ENCODE measurements at regions not wholly inside any gene's neighbourhood (a gene's known extent, or its start where the extent isn't known, plus 50 kb on each side); places are given as distances from the start of the nearest gene placed in this dataset.

DNA sequence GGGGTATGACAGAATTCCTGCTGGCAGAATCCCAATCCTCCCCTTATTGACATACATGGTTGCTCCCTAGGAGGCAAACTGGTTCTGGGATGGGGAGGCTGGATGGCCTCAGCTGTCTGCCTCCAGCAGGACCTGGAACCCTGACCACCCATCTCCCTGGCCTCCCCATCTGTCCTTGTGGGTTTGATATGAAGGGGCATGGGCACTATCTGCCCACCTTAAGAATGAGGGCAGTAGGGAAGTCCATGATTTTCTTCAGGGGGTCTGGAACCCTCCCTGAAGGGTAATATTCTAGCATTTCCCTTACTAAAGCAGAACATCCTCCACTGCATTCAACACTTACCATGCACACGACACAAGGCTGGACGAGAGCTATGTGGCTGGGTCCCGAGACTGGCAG lies 113.6 kb downstream of the VAPA start:
- TF ChIP-seq POLR2AphosphoS5 (IDR thresholded peaks at IDR 0.05; ENCODE audit: low read depth) = no peak
- TF ChIP-seq, protein P1, sequence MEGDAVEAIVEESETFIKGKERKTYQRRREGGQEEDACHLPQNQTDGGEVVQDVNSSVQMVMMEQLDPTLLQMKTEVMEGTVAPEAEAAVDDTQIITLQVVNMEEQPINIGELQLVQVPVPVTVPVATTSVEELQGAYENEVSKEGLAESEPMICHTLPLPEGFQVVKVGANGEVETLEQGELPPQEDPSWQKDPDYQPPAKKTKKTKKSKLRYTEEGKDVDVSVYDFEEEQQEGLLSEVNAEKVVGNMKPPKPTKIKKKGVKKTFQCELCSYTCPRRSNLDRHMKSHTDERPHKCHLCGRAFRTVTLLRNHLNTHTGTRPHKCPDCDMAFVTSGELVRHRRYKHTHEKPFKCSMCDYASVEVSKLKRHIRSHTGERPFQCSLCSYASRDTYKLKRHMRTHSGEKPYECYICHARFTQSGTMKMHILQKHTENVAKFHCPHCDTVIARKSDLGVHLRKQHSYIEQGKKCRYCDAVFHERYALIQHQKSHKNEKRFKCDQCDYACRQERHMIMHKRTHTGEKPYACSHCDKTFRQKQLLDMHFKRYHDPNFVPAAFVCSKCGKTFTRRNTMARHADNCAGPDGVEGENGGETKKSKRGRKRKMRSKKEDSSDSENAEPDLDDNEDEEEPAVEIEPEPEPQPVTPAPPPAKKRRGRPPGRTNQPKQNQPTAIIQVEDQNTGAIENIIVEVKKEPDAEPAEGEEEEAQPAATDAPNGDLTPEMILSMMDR (IDR thresholded peaks at IDR 0.05; ENCODE audit: insufficient read depth, low read length) = no peak
- no peak for TF ChIP-seq GABPA (IDR thresholded peaks at IDR 0.05; ENCODE audit: low read depth)
- no peak for TF ChIP-seq REST (IDR thresholded peaks at IDR 0.05; ENCODE audit: insufficient replicate concordance, low read depth)

Data from HL-60 (cell line).